ENCODE measurements at regions not wholly inside any gene's neighbourhood (a gene's known extent, or its start where the extent isn't known, plus 50 kb on each side); places are given as distances from the start of the nearest gene placed in this dataset.

- no peak overlapping the region for H3K4me3 ChIP-seq (ENCODE audit: low read depth in 1 of 2, low read length in 2 of 2)
- no peak overlapping the region for H2AFZ ChIP-seq (ENCODE audit: low read depth, low read length)
- no peak overlapping the region for H3K9ac ChIP-seq (ENCODE audit: low read depth, low read length)
- DNase-seq (no peak), ATAC-seq (ENCODE audit: insufficient read depth, low read depth) (no peak)
- no peaks in the 10 kb centered on the region for H3K27me3 ChIP-seq (ENCODE audit: insufficient read depth, low read length, poor library complexity)
- TF ChIP-seq EZH2 (IDR thresholded peaks at IDR 0.05; ENCODE audit: borderline replicate concordance, low read depth, low read length, severe bottlenecking) = no peak
- TF ChIP-seq CTCF (IDR thresholded peaks at IDR 0.05; ENCODE audit: borderline replicate concordance, extremely low read depth, low read length, poor library complexity, severe bottlenecking) = no peak
- no peaks in the 10 kb centered on the region for H3K36me3 ChIP-seq (ENCODE audit: insufficient read depth, low read length)
- no peaks in the 10 kb centered on the region for H3K9me3 ChIP-seq (ENCODE audit: insufficient read depth, low read length, severe bottlenecking)
- H3K4me2 ChIP-seq (ENCODE audit: insufficient read depth, low read length) = no peak overlapping the region
- H3K27ac ChIP-seq (ENCODE audit: low read length) = no peak overlapping the region
- no peaks in the 10 kb centered on the region for H3K4me1 ChIP-seq (ENCODE audit: insufficient read depth, low read length)
- H3K79me2 ChIP-seq (ENCODE audit: insufficient read depth, low read length) = no peaks in the 10 kb centered on the region
- no peaks in the 10 kb centered on the region for H4K20me1 ChIP-seq (ENCODE audit: insufficient read depth, low read length)
Observed at GRCh38 chr4:159723341-159724048, 620.6 kb downstream of the RAPGEF2 start.

- H3K27ac ChIP-seq (ENCODE audit: low read length) = no peak overlapping the region
- no peak overlapping the region for H3K4me2 ChIP-seq (ENCODE audit: insufficient read depth, low read length)
- no peak for TF ChIP-seq CTCF (IDR thresholded peaks at IDR 0.05; ENCODE audit: borderline replicate concordance, extremely low read depth, low read length, poor library complexity, severe bottlenecking)
- TF ChIP-seq EZH2 (IDR thresholded peaks at IDR 0.05; ENCODE audit: borderline replicate concordance, low read depth, low read length, severe bottlenecking) = no peak
- ATAC-seq (ENCODE audit: insufficient read depth, low read depth) = no peak
- H3K79me2 ChIP-seq (ENCODE audit: insufficient read depth, low read length) = no peaks in the 10 kb centered on the region
- no peak overlapping the region for H3K4me3 ChIP-seq (ENCODE audit: low read depth in 1 of 2, low read length in 2 of 2)
- no peak for DNase-seq
- H2AFZ ChIP-seq (ENCODE audit: low read depth, low read length) = no peak overlapping the region
- H3K27me3 ChIP-seq (ENCODE audit: insufficient read depth, low read length, poor library complexity) = no peaks in the 10 kb centered on the region
- no peak overlapping the region for H3K9ac ChIP-seq (ENCODE audit: low read depth, low read length)
- H4K20me1 ChIP-seq (ENCODE audit: insufficient read depth, low read length) = no peaks in the 10 kb centered on the region
- no peaks in the 10 kb centered on the region for H3K36me3 ChIP-seq (ENCODE audit: insufficient read depth, low read length)
- H3K4me1 ChIP-seq (ENCODE audit: insufficient read depth, low read length) = no peaks in the 10 kb centered on the region
- H3K9me3 ChIP-seq (ENCODE audit: insufficient read depth, low read length, severe bottlenecking) = no peaks in the 10 kb centered on the region
Observed at GRCh38 chr4:159725571-159725970, 622.7 kb downstream of the RAPGEF2 start.

GRCh38 chr4:159735281-159736207 is 632.7 kb downstream of the RAPGEF2 start:
- Histone ChIP-seq H3K27me3 (ENCODE audit: insufficient read depth, low read length, poor library complexity) (no peaks in the 10 kb centered on the region), H3K4me3 (ENCODE audit: low read depth in 1 of 2, low read length in 2 of 2) (no peak overlapping the region), H4K20me1 (ENCODE audit: insufficient read depth, low read length) (no peaks in the 10 kb centered on the region), H3K9me3 (ENCODE audit: insufficient read depth, low read length, severe bottlenecking) (no peaks in the 10 kb centered on the region), H3K27ac (ENCODE audit: low read length) (no peak overlapping the region), H3K79me2 (ENCODE audit: insufficient read depth, low read length) (no peaks in the 10 kb centered on the region), H2AFZ (ENCODE audit: low read depth, low read length) (no peak overlapping the region), H3K4me1 (ENCODE audit: insufficient read depth, low read length) (no peaks in the 10 kb centered on the region), H3K9ac (ENCODE audit: low read depth, low read length) (no peak overlapping the region), H3K4me2 (ENCODE audit: insufficient read depth, low read length) (no peak overlapping the region), H3K36me3 (ENCODE audit: insufficient read depth, low read length) (no peaks in the 10 kb centered on the region)
- ATAC-seq (ENCODE audit: insufficient read depth, low read depth) (no peak), DNase-seq (no peak)
- TF ChIP-seq EZH2 (IDR thresholded peaks at IDR 0.05; ENCODE audit: borderline replicate concordance, low read depth, low read length, severe bottlenecking) (no peak), CTCF (IDR thresholded peaks at IDR 0.05; ENCODE audit: borderline replicate concordance, extremely low read depth, low read length, poor library complexity, severe bottlenecking) (no peak)
